GM12891 (cell line): ENCODE measurements at regions not wholly inside any gene's neighbourhood (a gene's known extent, or its start where the extent isn't known, plus 50 kb on each side); places are given as distances from the start of the nearest gene placed in this dataset.

Experiments used
- POLR2AphosphoS5 ChIP-seq: IDR thresholded peaks from 2 replicates; pipeline ENCODE4 v1.6.1; 2011; ENCODE audit warnings: low read depth, low read length, control low read depth
- TAF1 ChIP-seq: IDR thresholded peaks from 2 replicates; pipeline ENCODE4 v1.6.1; 2011; ENCODE audit warnings: low read depth, low read length, control low read depth

DNA sequence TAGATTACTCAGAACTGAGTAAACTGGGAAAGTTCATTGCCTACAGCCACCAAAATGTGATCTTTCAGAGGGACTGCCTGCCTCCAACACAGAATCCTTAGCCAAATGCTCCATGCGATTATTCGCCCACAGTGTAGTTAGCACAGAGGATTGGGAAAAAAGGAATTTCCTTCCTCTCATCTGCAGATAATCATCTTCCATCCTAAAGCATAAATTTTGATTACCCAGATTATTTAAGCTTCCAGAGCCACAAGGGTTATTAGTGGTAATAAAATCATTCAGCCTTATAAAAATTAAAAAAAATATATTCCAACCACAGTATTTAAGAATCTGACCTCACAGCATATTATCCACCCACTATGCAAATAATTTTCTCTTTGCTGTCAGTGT lies 285.3 kb upstream of the GRAMD2B start:
- TF ChIP-seq TAF1 (no peak), POLR2AphosphoS5 (no peak)
